Mammary epithelial cell (primary cell): ENCODE measurements at regions not wholly inside any gene's neighbourhood (a gene's known extent, or its start where the extent isn't known, plus 50 kb on each side); places are given as distances from the start of the nearest gene placed in this dataset.

Experiments
- EZH2 ChIP-seq: IDR thresholded peaks from 2 replicates; pipeline ENCODE4 v1.6.1; 2012; ENCODE audit warnings: low read length, inconsistent platforms, borderline replicate concordance
- TF ChIP-seq, protein P1 (sequence below), 2 donors: IDR thresholded peaks in 1 of 2; conservative IDR thresholded peaks in 1 of 2; 2 replicates each; pipeline ENCODE4 v1.5.1; 2011 to 2012; ENCODE audit warnings: inconsistent platforms in 2 of 2, low read length in 2 of 2, mild to moderate bottlenecking in 2 of 2, control low read depth in 1 of 2, low read depth in 1 of 2; ENCODE audit not compliant: insufficient read depth in 1 of 2; ENCODE audit errors: extremely low read depth in 1 of 2

DNA sequence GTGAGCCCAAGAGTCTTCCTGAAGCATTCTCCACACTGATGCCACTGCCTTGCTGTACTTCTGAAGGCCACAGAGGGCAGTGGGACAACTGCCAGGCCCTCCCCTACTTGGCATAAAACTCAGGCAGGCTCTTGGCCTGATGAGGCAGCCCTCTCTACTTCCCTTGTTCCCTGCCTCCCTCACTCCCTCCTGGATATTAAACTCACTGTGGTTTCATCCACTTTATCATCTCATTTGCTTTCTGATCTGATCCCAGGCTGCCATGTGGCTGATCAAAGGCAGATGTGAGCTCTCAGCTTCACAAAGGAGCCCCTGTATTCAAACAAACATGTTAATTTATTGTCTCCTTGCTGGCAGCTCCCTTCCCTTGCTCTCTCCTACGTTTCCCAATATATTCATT is 533.5 kb downstream of the IGSF11 start:
- TF ChIP-seq, protein P1, sequence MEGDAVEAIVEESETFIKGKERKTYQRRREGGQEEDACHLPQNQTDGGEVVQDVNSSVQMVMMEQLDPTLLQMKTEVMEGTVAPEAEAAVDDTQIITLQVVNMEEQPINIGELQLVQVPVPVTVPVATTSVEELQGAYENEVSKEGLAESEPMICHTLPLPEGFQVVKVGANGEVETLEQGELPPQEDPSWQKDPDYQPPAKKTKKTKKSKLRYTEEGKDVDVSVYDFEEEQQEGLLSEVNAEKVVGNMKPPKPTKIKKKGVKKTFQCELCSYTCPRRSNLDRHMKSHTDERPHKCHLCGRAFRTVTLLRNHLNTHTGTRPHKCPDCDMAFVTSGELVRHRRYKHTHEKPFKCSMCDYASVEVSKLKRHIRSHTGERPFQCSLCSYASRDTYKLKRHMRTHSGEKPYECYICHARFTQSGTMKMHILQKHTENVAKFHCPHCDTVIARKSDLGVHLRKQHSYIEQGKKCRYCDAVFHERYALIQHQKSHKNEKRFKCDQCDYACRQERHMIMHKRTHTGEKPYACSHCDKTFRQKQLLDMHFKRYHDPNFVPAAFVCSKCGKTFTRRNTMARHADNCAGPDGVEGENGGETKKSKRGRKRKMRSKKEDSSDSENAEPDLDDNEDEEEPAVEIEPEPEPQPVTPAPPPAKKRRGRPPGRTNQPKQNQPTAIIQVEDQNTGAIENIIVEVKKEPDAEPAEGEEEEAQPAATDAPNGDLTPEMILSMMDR (conservative IDR thresholded peaks at IDR 0.05 in 1 of 2, IDR thresholded peaks at IDR 0.05 in 1 of 2; ENCODE audit: extremely low read depth in 1 of 2, insufficient read depth in 1 of 2, low read depth in 1 of 2, low read length in 2 of 2) = peak; percentile 9 to 23
- TF ChIP-seq EZH2 = no peak
